K562 (cell line): ENCODE measurements at regions not wholly inside any gene's neighbourhood (a gene's known extent, or its start where the extent isn't known, plus 50 kb on each side); places are given as distances from the start of the nearest gene placed in this dataset.

Experiments
- ATAC-seq: fragments of 200-7000 bp; cut with Tn5 transposase; 3 replicates; pipeline ENCODE4 v1.9.1; 2020; ENCODE audit warnings: moderate library complexity
- BruUV-seq: library from RNA; stranded (reverse); fragments of 400-500 nt; replicated peaks from 2 replicates; lab custom pipeline; 2021; lab: Mats Ljungman, UMichigan
- CTCF ChIA-PET: fragments of 300-600 bp; formaldehyde crosslinking; extraction: SDS; loops from one replicate; lab custom pipeline; 2021; ENCODE audit warnings: low intra/inter-chr PET ratio; lab: Yijun Ruan, JAX
- POLR2A ChIA-PET: fragments of 300-600, 350-650 bp; sonication (Branson Sonifier 250); formaldehyde crosslinking; extraction: SDS; loops from one replicate; lab custom pipeline; 2021; ENCODE audit warnings: antibody characterized with exemption, inconsistent platforms; lab: Yijun Ruan, JAX
- DNase-seq, 4 experiments: peaks; one replicate each; pipeline versions ENCODE4 v3.0.0 to v3.0.0-alpha.2; 2011 to 2018; ENCODE audit warnings: low spot score in 3 of 4, mixed read lengths in 3 of 4; ENCODE audit errors: extremely low read depth in 1 of 4
- FAIRE-seq: peaks from 2 replicates; lab custom pipeline; 2011; peaks lifted over from hg19 to GRCh38; lab: Jason Lieb, UNC
- H2AFZ ChIP-seq: 2 replicates; pipeline ENCODE4 v1.6.0; 2011; ENCODE audit warnings: low read depth, low read length, control low read depth, inconsistent platforms
- H3K27ac ChIP-seq: fragments of 200-600 bp; 3 replicates; pipeline ENCODE4 v1.8.0; 2011; ENCODE audit warnings: low read depth, mild to moderate bottlenecking, control low read depth, inconsistent platforms, low read length, moderate library complexity, mixed read lengths; ENCODE audit errors: extremely low read depth
- H3K27me3 ChIP-seq, 2 experiments: fragments of 300-600 bp in 1 of 2; 2 replicates in 1 of 2; 3 replicates in 1 of 2; pipeline versions ENCODE4 v1.6.0 to v1.8.0; 2011; ENCODE audit warnings: inconsistent platforms in 2 of 2, low read length in 2 of 2, mild to moderate bottlenecking in 1 of 2, mixed read lengths in 1 of 2, moderate library complexity in 1 of 2; ENCODE audit not compliant: control insufficient read depth in 2 of 2, insufficient read depth in 2 of 2
- H3K36me3 ChIP-seq: fragments of 300-600 bp; 3 replicates; pipeline ENCODE4 v1.8.0; 2011; ENCODE audit warnings: mild to moderate bottlenecking, low read length, inconsistent platforms; ENCODE audit not compliant: control insufficient read depth, insufficient read depth
- H3K4me1 ChIP-seq, 2 experiments: fragments of 200-600 bp in 1 of 2; replicated peaks in 1 of 2; 2 replicates in 1 of 2; 3 replicates in 1 of 2; pipeline versions ENCODE4 v1.5.1 to v1.8.0; 2011; ENCODE audit warnings: inconsistent platforms in 2 of 2, low read length in 2 of 2, mild to moderate bottlenecking in 1 of 2, mixed read lengths in 1 of 2, moderate library complexity in 1 of 2; ENCODE audit not compliant: control insufficient read depth in 2 of 2, insufficient read depth in 2 of 2
- H3K4me2 ChIP-seq: 2 replicates; pipeline ENCODE4 v1.6.1; 2011; ENCODE audit warnings: low read length, control low read depth, inconsistent platforms, mixed read lengths; ENCODE audit not compliant: insufficient read depth
- H3K4me3 ChIP-seq: fragments of 200-600 bp; sonication (generic), shearing (Covaris generic); 2 replicates; pipeline ENCODE4 v1.5.1; 2016; ENCODE audit warnings: control low read depth, inconsistent platforms
- H3K79me2 ChIP-seq: fragments of 200-600 bp; 3 replicates; pipeline ENCODE4 v1.8.0; 2011; ENCODE audit warnings: low read length, inconsistent platforms; ENCODE audit not compliant: control insufficient read depth, insufficient read depth
- H3K9ac ChIP-seq, 2 experiments: 2 replicates each; pipeline versions ENCODE4 v1.6.0 to v1.6.1; 2011; ENCODE audit warnings: low read depth in 2 of 2, low read length in 2 of 2, control low read depth in 1 of 2, inconsistent platforms in 1 of 2, mild to moderate bottlenecking in 1 of 2, mixed read lengths in 1 of 2; ENCODE audit not compliant: insufficient read depth in 1 of 2
- H3K9me1 ChIP-seq: one replicate; pipeline ENCODE4 v1.6.0; 2011; ENCODE audit warnings: inconsistent platforms, mild to moderate bottlenecking, low read length, moderate library complexity; ENCODE audit not compliant: control insufficient read depth, insufficient read depth
- H3K9me3 ChIP-seq: replicated peaks from 2 replicates; pipeline ENCODE4 v1.5.1; 2011; ENCODE audit warnings: low read depth, low read length, inconsistent platforms; ENCODE audit not compliant: control insufficient read depth, insufficient read depth
- H4K20me1 ChIP-seq: replicated peaks from 2 replicates; pipeline ENCODE4 v1.6.1; 2011; ENCODE audit warnings: low read length, inconsistent platforms, mixed read lengths; ENCODE audit not compliant: control insufficient read depth, insufficient read depth
- NFE2L1 ChIP-seq: fragments of 450-650 bp; IDR thresholded peaks from 2 replicates; pipeline ENCODE4 v1.6.1; 2016; ENCODE audit warnings: missing genetic modification characterization, low read depth, mild to moderate bottlenecking, missing compliant biosample characterization, moderate library complexity, borderline replicate concordance
- NFIX ChIP-seq: fragments of 250-450 bp; sonication (Bioruptor Pico); IDR thresholded peaks from 2 replicates; pipeline ENCODE4 v1.4.0; 2020; ENCODE audit warnings: low read depth, mild to moderate bottlenecking, moderate library complexity
- POLR2AphosphoS5 ChIP-seq: IDR thresholded peaks from 2 replicates; pipeline ENCODE4 v1.6.1; 2011; ENCODE audit warnings: mild to moderate bottlenecking, low read depth, low read length, moderate library complexity; ENCODE audit not compliant: control insufficient read depth, insufficient read depth
- YY1 ChIP-seq, 3 experiments: IDR thresholded peaks; 2 replicates each; pipeline ENCODE4 v1.6.1; 2011; ENCODE audit warnings: low read length in 2 of 3, mild to moderate bottlenecking in 2 of 3, moderate library complexity in 2 of 3, borderline replicate concordance in 1 of 3, control low read depth in 1 of 3, low read depth in 1 of 3; ENCODE audit not compliant: insufficient read depth in 3 of 3, insufficient replicate concordance in 2 of 3, control insufficient read depth in 1 of 3, insufficient read length in 1 of 3; ENCODE audit errors: extremely low read depth in 1 of 3
- WGBS: fragments of 100-300 bp; shearing (Covaris generic); methylation state at CpG from one replicate; pipeline ENCODE4 v1.1.6; 2016; ENCODE audit warnings: low coverage, mixed read lengths; ENCODE audit not compliant: insufficient coverage; ENCODE audit errors: missing lambda C conversion rate; 5-methylcytosine and 5-hydroxymethylcytosine counted together
- in situ Hi-C: fragments of 300-500 bp; cut with MboI; formaldehyde crosslinking; loops from 4 replicates; pipeline ENCODE4 v1.15.0; 2018; ENCODE audit warnings: inconsistent platforms, mixed read lengths
- intact Hi-C: fragments of 100-400 bp; cut with micrococcal nuclease; formaldehyde crosslinking; loops from 2 replicates; pipeline ENCODE4 v1.14.2; 2022
- TF ChIP-seq, protein P1 (sequence below): conservative IDR thresholded peaks from 2 replicates; pipeline ENCODE4 v1.6.1; 2011; ENCODE audit warnings: low read depth, mild to moderate bottlenecking, low read length; ENCODE audit not compliant: control insufficient read depth

DNA sequence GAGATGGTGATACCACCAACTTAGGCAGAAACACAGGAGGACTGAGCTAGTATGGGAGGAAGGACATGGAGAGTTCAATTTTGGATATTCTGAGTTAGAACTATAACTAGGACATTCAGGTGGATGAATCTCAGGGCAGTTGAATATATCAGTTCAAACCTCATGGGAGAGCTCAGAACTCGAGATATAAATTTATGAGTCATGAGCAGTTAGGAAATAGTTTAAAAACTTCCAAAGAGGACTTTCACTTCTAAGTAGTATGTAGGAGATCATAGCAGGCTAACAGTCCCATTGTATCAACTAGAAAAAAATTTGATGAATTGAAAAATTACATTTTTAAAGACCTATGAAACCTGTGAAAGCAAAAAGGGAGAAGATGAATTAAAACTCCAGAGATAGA, 436.2 kb upstream of the LARGE1 start:
- ATAC-seq = no peak
- Histone ChIP-seq H3K27me3 (no peaks in the 10 kb centered on the region), H2AFZ (no peak overlapping the region), H3K9me3 (no peaks in the 10 kb centered on the region; the same call in 1 of the 2 replicates), H3K9ac (no peak overlapping the region), H3K4me3 (no peak overlapping the region), H4K20me1 (no peaks in the 10 kb centered on the region), H3K9me1 (no peaks in the 10 kb centered on the region), H3K27ac (no peak overlapping the region), H3K79me2 (no peaks in the 10 kb centered on the region), H3K4me2 (no peak overlapping the region), H3K4me1 (no peaks in the 10 kb centered on the region), H3K36me3 (no peaks in the 10 kb centered on the region)
- no TSS peak for BruUV-seq
- no peak for DNase-seq
- ChIA-PET CTCF (no interaction called here), POLR2A (no interaction called here)
- WGBS = 0% methylated on average over 1 of the region's 1 CpG
- in situ Hi-C loops (no loop called here), intact Hi-C loops (no loop called here)
- TF ChIP-seq NFIX (CRISPR knock-in tag) = no peak
- no peak for TF ChIP-seq YY1 (IDR thresholded peaks at IDR 0.05; ENCODE audit: borderline replicate concordance in 1 of 3, control insufficient read depth in 1 of 3, extremely low read depth in 1 of 3, insufficient read depth in 3 of 3, insufficient read length in 1 of 3, insufficient replicate concordance in 2 of 3, low read depth in 1 of 3, low read length in 2 of 3)
- no peak for TF ChIP-seq NFE2L1 (tag)
- no peak for TF ChIP-seq POLR2AphosphoS5
- TF ChIP-seq, protein P1, sequence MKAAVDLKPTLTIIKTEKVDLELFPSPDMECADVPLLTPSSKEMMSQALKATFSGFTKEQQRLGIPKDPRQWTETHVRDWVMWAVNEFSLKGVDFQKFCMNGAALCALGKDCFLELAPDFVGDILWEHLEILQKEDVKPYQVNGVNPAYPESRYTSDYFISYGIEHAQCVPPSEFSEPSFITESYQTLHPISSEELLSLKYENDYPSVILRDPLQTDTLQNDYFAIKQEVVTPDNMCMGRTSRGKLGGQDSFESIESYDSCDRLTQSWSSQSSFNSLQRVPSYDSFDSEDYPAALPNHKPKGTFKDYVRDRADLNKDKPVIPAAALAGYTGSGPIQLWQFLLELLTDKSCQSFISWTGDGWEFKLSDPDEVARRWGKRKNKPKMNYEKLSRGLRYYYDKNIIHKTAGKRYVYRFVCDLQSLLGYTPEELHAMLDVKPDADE = no peak
- FAIRE-seq = no peak
